H1 (cell line): ENCODE measurements at regions not wholly inside any gene's neighbourhood (a gene's known extent, or its start where the extent isn't known, plus 50 kb on each side); places are given as distances from the start of the nearest gene placed in this dataset.

ENCODE experiments used
- CTCF ChIA-PET: fragments of 300-600 bp; sonication (Branson Sonifier 250); formaldehyde crosslinking; loops from one replicate; lab custom pipeline; 2021; ENCODE audit not compliant: partially characterized antibody; lab: Charles Lee
- POLR2A ChIA-PET: fragments of 300-600 bp; sonication (Branson Sonifier 250); formaldehyde crosslinking; loops from one replicate; lab custom pipeline; 2021; ENCODE audit warnings: inconsistent platforms; ENCODE audit not compliant: partially characterized antibody; lab: Charles Lee
- DNase-seq, 2 experiments: peaks; one replicate each; pipeline versions ENCODE4 v3.0.0 to v3.0.0-alpha.2; 2010 to 2022; ENCODE audit warnings: low spot score in 2 of 2, low read depth in 1 of 2, mixed read lengths in 1 of 2
- FAIRE-seq: peaks from 2 replicates; lab custom pipeline; 2011; peaks lifted over from hg19 to GRCh38; lab: Jason Lieb, UNC
- H2AFZ ChIP-seq: 2 replicates; pipeline ENCODE4 v1.8.1; 2012; ENCODE audit warnings: low read length, inconsistent platforms
- H2AK5ac ChIP-seq: 2 replicates; pipeline ENCODE4 v1.6.1; 2013; ENCODE audit warnings: low read depth, low read length
- H2BK120ac ChIP-seq: replicated peaks from 2 replicates; pipeline ENCODE3; 2013; ENCODE audit warnings: low read depth, low read length, inconsistent platforms
- H2BK12ac ChIP-seq: 2 replicates; pipeline ENCODE4 v1.6.1; 2013; ENCODE audit warnings: low read depth, low read length
- H2BK15ac ChIP-seq: 2 replicates; pipeline ENCODE4 v1.6.1; 2013; ENCODE audit warnings: low read length
- H2BK20ac ChIP-seq: 2 replicates; pipeline ENCODE4 v1.6.1; 2013; ENCODE audit warnings: low read length
- H2BK5ac ChIP-seq: 2 replicates; pipeline ENCODE4 v1.6.1; 2013; ENCODE audit warnings: low read depth, low read length
- H3K14ac ChIP-seq: 2 replicates; pipeline ENCODE4 v1.6.1; 2013; ENCODE audit warnings: inconsistent platforms; ENCODE audit not compliant: insufficient read length
- H3K18ac ChIP-seq: 2 replicates; pipeline ENCODE4 v1.6.1; 2013; ENCODE audit warnings: low read length; ENCODE audit errors: extremely low read depth
- H3K23ac ChIP-seq: 2 replicates; pipeline ENCODE4 v1.6.1; 2013; ENCODE audit warnings: inconsistent platforms; ENCODE audit not compliant: insufficient read length
- H3K23me2 ChIP-seq: 2 replicates; pipeline ENCODE4 v1.6.1; 2013; ENCODE audit warnings: low read depth, low read length
- H3K27ac ChIP-seq: 2 replicates; pipeline ENCODE4 v1.6.1; 2011; ENCODE audit warnings: low read depth, low read length, inconsistent platforms
- H3K27me3 ChIP-seq, 4 experiments: replicated peaks in 1 of 4; 1 replicate in 1 of 4; 2 replicates in 3 of 4; pipeline versions ENCODE4 v1.6.1 to v1.8.1; 2011 to 2013; ENCODE audit warnings: low read length in 3 of 4, mild to moderate bottlenecking in 3 of 4, inconsistent platforms in 2 of 4, mixed read lengths in 2 of 4, moderate library complexity in 1 of 4; ENCODE audit not compliant: control insufficient read depth in 3 of 4, insufficient read depth in 3 of 4; ENCODE audit errors: extremely low read depth in 1 of 4
- H3K36me3 ChIP-seq, 4 experiments: 2 replicates each; pipeline versions ENCODE4 v1.6.1 to v1.8.1; 2011 to 2013; ENCODE audit warnings: mild to moderate bottlenecking in 4 of 4, low read length in 3 of 4, moderate library complexity in 2 of 4, control low read depth in 1 of 4, inconsistent platforms in 1 of 4; ENCODE audit not compliant: insufficient read depth in 4 of 4, control insufficient read depth in 2 of 4
- H3K4ac ChIP-seq: replicated peaks from 2 replicates; pipeline ENCODE3; 2013; ENCODE audit warnings: low read length, low read depth, mixed read lengths, inconsistent platforms; ENCODE audit not compliant: insufficient read length
- H3K4me1 ChIP-seq, 4 experiments: replicated peaks in 1 of 4; 1 replicate in 1 of 4; 2 replicates in 3 of 4; pipeline versions ENCODE4 v1.6.1 to v1.8.1; 2011 to 2013; ENCODE audit warnings: low read length in 3 of 4, inconsistent platforms in 2 of 4, mixed read lengths in 1 of 4; ENCODE audit not compliant: insufficient read depth in 4 of 4, control insufficient read depth in 3 of 4
- H3K4me2 ChIP-seq, 2 experiments: 2 replicates each; pipeline versions ENCODE4 v1.6.1 to v1.8.1; 2011 to 2013; ENCODE audit warnings: low read depth in 2 of 2, low read length in 2 of 2, control low read depth in 1 of 2, inconsistent platforms in 1 of 2, mild to moderate bottlenecking in 1 of 2; ENCODE audit not compliant: insufficient read depth in 1 of 2
- H3K4me3 ChIP-seq, 4 experiments: fragments of 200-600, 300-600 bp in 1 of 4; sonication (generic), shearing (Covaris generic), sonication (Bioruptor Twin) in 1 of 4; 2 replicates each; pipeline versions ENCODE4 v1.5.1 to v1.8.1; 2011 to 2016; ENCODE audit warnings: low read length in 4 of 4, low read depth in 3 of 4, control low read depth in 2 of 4, inconsistent platforms in 2 of 4, mild to moderate bottlenecking in 2 of 4, mixed read lengths in 1 of 4, moderate library complexity in 1 of 4; ENCODE audit not compliant: insufficient read depth in 2 of 4; ENCODE audit errors: extremely low read depth in 1 of 4
- H3K56ac ChIP-seq: replicated peaks from 2 replicates; pipeline ENCODE3; 2013; ENCODE audit warnings: low read depth, mild to moderate bottlenecking, mixed read lengths, low read length, inconsistent platforms; ENCODE audit not compliant: insufficient read length
- H3K79me1 ChIP-seq: 2 replicates; pipeline ENCODE4 v1.6.1; 2013; ENCODE audit warnings: low read depth, low read length, control low read depth
- H3K79me2 ChIP-seq, 2 experiments: 2 replicates each; pipeline versions ENCODE4 v1.6.1 to v1.8.1; 2012 to 2013; ENCODE audit warnings: low read length in 2 of 2, mild to moderate bottlenecking in 2 of 2, inconsistent platforms in 1 of 2; ENCODE audit not compliant: insufficient read depth in 2 of 2, control insufficient read depth in 1 of 2
- H3K9ac ChIP-seq, 4 experiments: replicated peaks in 1 of 4; 1 replicate in 1 of 4; 2 replicates in 3 of 4; pipeline versions ENCODE4 v1.6.1 to v1.8.1; 2011 to 2013; ENCODE audit warnings: low read depth in 3 of 4, low read length in 3 of 4, control low read depth in 2 of 4, mild to moderate bottlenecking in 2 of 4, moderate library complexity in 2 of 4, inconsistent platforms in 1 of 4; ENCODE audit errors: extremely low read depth in 1 of 4
- H3K9me3 ChIP-seq, 2 experiments: 2 replicates each; pipeline versions ENCODE4 v1.6.1 to v1.8.1; 2012 to 2013; ENCODE audit warnings: mild to moderate bottlenecking in 2 of 2, moderate library complexity in 2 of 2, control low read depth in 1 of 2, inconsistent platforms in 1 of 2, low read depth in 1 of 2, low read length in 1 of 2, mixed read lengths in 1 of 2; ENCODE audit not compliant: insufficient read depth in 2 of 2
- H4K20me1 ChIP-seq, 2 experiments: replicated peaks in 1 of 2; 2 replicates each; pipeline versions ENCODE3 to v1.8.1; 2011 to 2013; ENCODE audit warnings: inconsistent platforms in 2 of 2, low read length in 2 of 2, mild to moderate bottlenecking in 1 of 2; ENCODE audit not compliant: insufficient read depth in 2 of 2, control insufficient read depth in 1 of 2
- H4K5ac ChIP-seq: 2 replicates; pipeline ENCODE4 v1.6.1; 2013; ENCODE audit warnings: low read length, low read depth, mixed read lengths, inconsistent platforms; ENCODE audit not compliant: insufficient read length
- H4K8ac ChIP-seq: 2 replicates; pipeline ENCODE4 v1.8.0; 2013; ENCODE audit warnings: mild to moderate bottlenecking, moderate library complexity, low read length, inconsistent platforms; ENCODE audit not compliant: insufficient read depth; ENCODE audit errors: extremely low read depth
- H4K91ac ChIP-seq: replicated peaks from 2 replicates; pipeline ENCODE3; 2013; ENCODE audit warnings: low read length, mixed read lengths, inconsistent platforms; ENCODE audit not compliant: insufficient read length
- ASH2L ChIP-seq: fragments of 200-600, 300-600 bp; sonication (generic); IDR thresholded peaks from one replicate; pipeline ENCODE4 v1.7.1; 2017; ENCODE audit warnings: low read length
- CBX5 ChIP-seq: fragments of 300-800, 300-1000 bp; sonication (generic); IDR thresholded peaks from 2 replicates; pipeline ENCODE4 v1.7.1; 2016; ENCODE audit warnings: antibody characterized with exemption, low read length, low read depth
- CREB1 ChIP-seq: IDR thresholded peaks from 2 replicates; pipeline ENCODE4 v1.6.1; 2012; ENCODE audit warnings: inconsistent platforms
- EP300 ChIP-seq, 2 experiments: IDR thresholded peaks; 1 replicate in 1 of 2; 2 replicates in 1 of 2; pipeline ENCODE4 v1.6.1; 2011 to 2012; ENCODE audit warnings: low read depth in 2 of 2, low read length in 2 of 2, mild to moderate bottlenecking in 2 of 2, borderline replicate concordance in 1 of 2, inconsistent platforms in 1 of 2, moderate library complexity in 1 of 2
- HDAC2 ChIP-seq, 2 experiments: fragments of 300-600 bp in 1 of 2; sonication (generic) in 1 of 2; IDR thresholded peaks; 2 replicates each; pipeline ENCODE4 v1.6.1; 2011 to 2012; ENCODE audit warnings: low read depth in 2 of 2, low read length in 2 of 2, mild to moderate bottlenecking in 2 of 2, moderate library complexity in 2 of 2, borderline replicate concordance in 1 of 2, inconsistent platforms in 1 of 2
- JUN ChIP-seq: IDR thresholded peaks from 2 replicates; pipeline ENCODE4 v1.6.1; 2011; ENCODE audit warnings: low read depth, mild to moderate bottlenecking, improper control_type of control experiment, low read length
- KDM4A ChIP-seq: IDR thresholded peaks from one replicate; pipeline ENCODE4 v1.7.1; 2012; ENCODE audit warnings: low read depth, mild to moderate bottlenecking, moderate library complexity, low read length, inconsistent platforms; ENCODE audit not compliant: severe bottlenecking
- PHF8 ChIP-seq: fragments of 200-600 bp; sonication (generic); conservative IDR thresholded peaks from 2 replicates; pipeline ENCODE4 v1.7.1; 2012; ENCODE audit warnings: low read depth, mild to moderate bottlenecking, inconsistent platforms, low read length, moderate library complexity
- SIRT6 ChIP-seq: IDR thresholded peaks from one replicate; pipeline ENCODE4 v1.7.1; 2012; ENCODE audit warnings: low read length, inconsistent platforms
- SIX5 ChIP-seq: IDR thresholded peaks from 2 replicates; pipeline ENCODE4 v1.6.1; 2011; ENCODE audit warnings: mild to moderate bottlenecking, low read depth, low read length
- TAF1 ChIP-seq: IDR thresholded peaks from 2 replicates; pipeline ENCODE4 v1.6.1; 2011; ENCODE audit warnings: mild to moderate bottlenecking, low read depth, low read length
- TEAD4 ChIP-seq: IDR thresholded peaks from 2 replicates; pipeline ENCODE4 v1.6.1; 2012; ENCODE audit warnings: low read depth, low read length, inconsistent platforms, mixed read lengths
- WGBS, 2 experiments: shearing (Covaris generic) in 1 of 2; methylation state at CpG; one replicate each; pipeline versions ENCODE4 v1.1.6 to v1.1.7; 2013 to 2015; ENCODE audit warnings: low lambda C conversion rate in 2 of 2, mixed read lengths in 2 of 2, inconsistent platforms in 1 of 2, low coverage in 1 of 2, missing lambda C conversion rate in 1 of 2; ENCODE audit not compliant: insufficient replicate concordance in 2 of 2, insufficient coverage in 1 of 2, insufficient read length in 1 of 2; ENCODE audit errors: extremely low coverage in 1 of 2, missing lambda C conversion rate in 1 of 2; 5-methylcytosine and 5-hydroxymethylcytosine counted together
- TF ChIP-seq, protein P1 (sequence below): IDR thresholded peaks from 2 replicates; pipeline ENCODE4 v1.6.1; 2011; ENCODE audit warnings: low read length, improper control_type of control experiment

DNA sequence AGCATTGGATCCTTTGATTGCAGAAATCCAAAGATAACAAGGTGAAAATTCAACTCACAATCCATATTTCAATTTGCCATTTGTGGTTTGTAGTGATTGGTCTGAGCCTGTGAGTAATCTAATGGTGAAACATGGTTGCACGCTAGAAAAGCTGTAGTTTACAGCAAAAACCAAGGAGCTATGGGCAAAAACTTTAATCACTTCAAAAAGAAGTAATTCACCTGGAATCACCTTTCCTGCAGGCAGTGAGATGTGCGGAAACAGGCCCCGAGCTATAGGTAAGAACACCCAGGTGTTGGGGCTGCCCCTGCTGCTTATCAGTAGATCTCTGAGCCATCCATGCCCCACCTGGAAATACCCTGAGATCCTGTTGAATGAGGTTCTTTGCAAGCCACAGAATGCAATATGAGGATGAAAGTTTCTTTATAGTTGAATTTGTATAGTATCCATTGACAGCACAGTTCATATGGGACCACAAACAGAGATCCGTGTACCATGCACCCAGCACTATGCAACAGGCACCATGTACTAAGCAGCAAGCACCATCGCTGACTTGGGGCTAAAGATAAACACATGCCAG is 208.2 kb downstream of the SPP2 start:
- Histone ChIP-seq H2BK12ac (no peak overlapping the region), H3K14ac (no peak overlapping the region), H3K27ac (no peak overlapping the region), H3K23me2 (no peaks in the 10 kb centered on the region), H3K27me3 (no peaks in the 10 kb centered on the region), H4K8ac (no peak overlapping the region), H3K9ac (no peak overlapping the region), H4K5ac (no peak overlapping the region), H2AFZ (peak overlapping the region; percentile 24; the same call in 1 of the 2 replicates), H2BK20ac (no peak overlapping the region), H2AK5ac (no peak overlapping the region), H2BK120ac (no peak overlapping the region), H4K20me1 (no peaks in the 10 kb centered on the region), H3K36me3 (no peaks in the 10 kb centered on the region), H2BK15ac (no peak overlapping the region), H3K18ac (no peak overlapping the region), H3K79me1 (no peaks in the 10 kb centered on the region), H3K4me1 (peaks cover 0 to 5% (median 0%) of the 10 kb centered on the region in 4 experiments; a peak in 2 of 7 replicates), H3K4me3 (no peak overlapping the region), H3K9me3 (no peaks in the 10 kb centered on the region), H3K4ac (no peak overlapping the region), H2BK5ac (no peak overlapping the region), H3K79me2 (no peaks in the 10 kb centered on the region), H3K23ac (no peak overlapping the region), H3K4me2 (no peak overlapping the region), H4K91ac (no peak overlapping the region), H3K56ac (no peak overlapping the region)
- CTCF ChIA-PET = interaction anchor here (0.6 to 2.3 kb wide), 7 partner anchors 8 to 123 kb away, joined by 3 to 8 read pairs (median 4); no protein-coding TSS in a partner anchor
- FAIRE-seq = no peak
- 83% methylated on average over 5 of the region's 5 CpGs; no CpG with 5 or more reads in 1 of the 2 experiments for WGBS, 2 experiments
- no peak for DNase-seq
- POLR2A ChIA-PET = interaction anchor here (0.8 kb wide), 1 partner anchor 9 kb away, joined by 3 read pairs; no protein-coding TSS in a partner anchor
- TF ChIP-seq CBX5 = no peak
- no peak for TF ChIP-seq KDM4A
- no peak for TF ChIP-seq SIRT6
- no peak for TF ChIP-seq CREB1
- TF ChIP-seq, protein P1, sequence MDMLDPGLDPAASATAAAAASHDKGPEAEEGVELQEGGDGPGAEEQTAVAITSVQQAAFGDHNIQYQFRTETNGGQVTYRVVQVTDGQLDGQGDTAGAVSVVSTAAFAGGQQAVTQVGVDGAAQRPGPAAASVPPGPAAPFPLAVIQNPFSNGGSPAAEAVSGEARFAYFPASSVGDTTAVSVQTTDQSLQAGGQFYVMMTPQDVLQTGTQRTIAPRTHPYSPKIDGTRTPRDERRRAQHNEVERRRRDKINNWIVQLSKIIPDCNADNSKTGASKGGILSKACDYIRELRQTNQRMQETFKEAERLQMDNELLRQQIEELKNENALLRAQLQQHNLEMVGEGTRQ = no peak
- TF ChIP-seq TAF1 = no peak
- no peak for TF ChIP-seq SIX5
- no peak for TF ChIP-seq HDAC2 (IDR thresholded peaks at IDR 0.05; ENCODE audit: borderline replicate concordance in 1 of 2, low read depth in 2 of 2, low read length in 2 of 2)
- no peak for TF ChIP-seq JUN
- TF ChIP-seq PHF8 = no peak
- TF ChIP-seq EP300 (IDR thresholded peaks at IDR 0.05; ENCODE audit: borderline replicate concordance in 1 of 2, low read depth in 2 of 2, low read length in 2 of 2) = no peak
- no peak for TF ChIP-seq TEAD4
- no peak for TF ChIP-seq ASH2L
